ENCODE measurements at regions not wholly inside any gene's neighbourhood (a gene's known extent, or its start where the extent isn't known, plus 50 kb on each side); places are given as distances from the start of the nearest gene placed in this dataset.

DNA sequence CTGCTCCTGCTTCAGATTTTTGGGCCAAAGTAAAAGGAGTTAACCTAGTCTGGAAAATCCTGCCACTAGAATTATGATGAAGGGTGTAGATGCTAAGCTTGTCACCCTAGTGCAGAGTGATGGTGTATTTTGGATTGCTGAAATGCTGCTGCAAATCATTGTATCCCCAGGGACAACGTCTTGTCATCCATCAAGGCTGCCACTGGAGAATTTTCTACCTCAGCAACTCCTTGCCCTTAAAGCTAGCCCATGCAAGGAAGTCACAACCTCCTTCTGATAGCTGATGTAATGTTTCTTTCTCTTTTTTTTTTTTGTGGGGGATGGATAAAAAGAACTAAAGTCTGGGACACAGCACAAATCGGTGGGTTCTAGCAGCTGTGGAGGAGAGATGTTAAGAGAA lies 139.4 kb upstream of the FRMD6 start:
- DNase-seq (ENCODE audit: low read depth): no peak

DNA sequence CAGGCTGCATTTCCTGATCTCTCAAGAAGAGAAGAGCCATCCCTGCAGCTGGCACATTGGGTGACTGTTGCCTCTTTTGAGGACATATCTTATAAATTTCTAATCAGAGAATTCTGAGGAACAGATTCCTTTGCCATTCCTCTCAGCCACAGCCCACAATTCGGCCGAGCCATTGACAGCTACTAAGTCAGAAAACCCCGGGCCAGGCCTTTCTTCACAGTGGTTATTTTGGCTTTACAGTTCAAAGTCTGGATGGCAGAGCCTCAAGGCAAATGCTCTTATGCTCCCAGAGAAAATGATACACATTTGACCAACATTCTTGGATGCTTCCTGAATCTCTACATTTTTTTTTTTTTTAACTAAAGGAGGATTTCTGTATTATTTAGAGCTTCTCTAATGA lies 138.4 kb upstream of the FRMD6 start:
- no peak for DNase-seq (ENCODE audit: low read depth)

DNA sequence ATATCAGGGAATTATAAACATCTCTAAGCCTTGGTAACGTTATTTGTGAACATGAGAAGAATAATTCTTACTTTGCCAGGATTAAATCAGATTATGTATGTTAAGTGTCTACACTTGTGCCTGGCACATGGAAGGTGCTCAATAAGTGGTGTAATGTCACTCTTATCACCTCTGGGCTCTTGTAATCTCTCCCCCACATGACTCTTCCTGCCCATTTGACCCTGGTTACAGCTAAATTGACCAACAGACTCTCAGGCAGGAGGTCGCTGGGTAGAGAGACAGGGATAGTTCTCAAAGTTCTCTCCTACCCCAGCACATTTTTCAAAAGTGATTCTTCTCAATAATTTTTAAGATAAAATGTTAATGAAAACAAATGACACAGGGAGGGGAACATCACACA lies 137.8 kb upstream of the FRMD6 start:
- no peak for DNase-seq (ENCODE audit: low read depth)

DNA sequence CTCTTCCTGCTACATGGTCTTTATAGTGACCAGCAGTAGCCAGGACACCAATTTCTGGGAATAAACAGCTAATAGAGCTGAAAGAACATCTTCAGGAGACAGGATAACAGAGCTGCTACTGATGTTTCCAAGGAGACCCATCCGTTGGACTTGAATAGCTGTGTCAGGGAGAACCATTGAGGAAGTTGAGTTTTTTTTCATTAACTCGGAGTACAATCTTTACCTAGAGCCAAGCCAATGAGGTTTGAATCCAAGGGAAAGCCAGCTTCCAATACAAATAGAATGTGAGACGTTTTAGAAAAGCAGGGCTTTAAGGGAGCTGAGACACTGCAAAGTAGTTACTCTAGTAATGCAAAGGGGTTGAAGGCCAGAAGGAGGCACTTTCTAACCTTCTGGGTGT lies 136.1 kb upstream of the FRMD6 start:
- DNase-seq (ENCODE audit: low read depth): no peak

DNA sequence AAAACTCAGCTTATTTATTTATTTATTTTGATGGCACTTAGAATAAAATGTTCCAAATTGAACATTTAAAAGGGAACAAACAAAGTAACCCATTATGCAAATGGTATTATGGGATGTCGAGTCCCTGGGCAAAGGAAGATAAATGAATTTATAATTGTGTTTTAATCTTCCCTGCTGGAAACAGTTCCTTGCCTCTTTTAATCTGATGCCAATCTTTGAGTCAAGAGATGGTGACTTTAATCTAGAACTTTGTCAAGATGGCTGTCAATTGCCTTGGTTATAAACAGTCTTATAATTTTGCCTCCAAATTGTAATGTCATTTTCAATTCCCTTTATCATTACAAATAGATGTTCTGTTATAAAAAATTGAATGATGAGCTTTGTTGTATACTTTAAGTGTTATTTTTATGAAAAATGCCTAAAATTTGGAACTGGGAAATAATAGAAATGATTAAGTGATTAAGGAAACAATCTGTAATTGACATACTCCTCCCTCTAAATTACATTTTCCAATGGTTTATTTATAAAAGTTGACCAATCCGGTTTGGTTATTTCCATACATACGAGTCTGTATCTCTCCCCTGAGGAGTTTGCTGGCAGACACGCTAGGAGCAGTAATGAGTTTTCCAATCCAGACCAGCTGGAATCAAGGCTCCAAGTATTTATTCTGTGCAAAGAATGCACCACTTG lies 134.9 kb upstream of the FRMD6 start:
- DNase-seq (ENCODE audit: low read depth): no peak

DNA sequence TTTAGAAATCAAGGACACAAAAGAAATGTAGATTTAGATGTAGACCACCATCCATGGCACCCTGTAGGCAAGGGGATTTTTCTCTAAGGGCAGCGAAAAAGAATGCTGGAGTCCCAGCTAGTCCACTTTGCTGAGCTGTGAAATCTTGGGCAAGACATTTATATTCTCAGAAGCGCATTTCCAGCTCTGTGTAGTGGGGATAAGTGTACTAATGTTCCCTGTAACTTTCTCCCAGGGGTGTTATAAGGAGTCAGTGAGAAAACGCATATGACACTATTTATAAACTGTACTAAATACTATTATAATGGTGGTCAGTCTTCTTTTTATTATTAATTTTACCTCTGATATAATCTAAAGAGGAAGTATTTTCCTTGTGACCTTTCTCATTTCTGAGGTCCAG lies 133.4 kb upstream of the FRMD6 start:
- DNase-seq (ENCODE audit: low read depth): no peak

DNA sequence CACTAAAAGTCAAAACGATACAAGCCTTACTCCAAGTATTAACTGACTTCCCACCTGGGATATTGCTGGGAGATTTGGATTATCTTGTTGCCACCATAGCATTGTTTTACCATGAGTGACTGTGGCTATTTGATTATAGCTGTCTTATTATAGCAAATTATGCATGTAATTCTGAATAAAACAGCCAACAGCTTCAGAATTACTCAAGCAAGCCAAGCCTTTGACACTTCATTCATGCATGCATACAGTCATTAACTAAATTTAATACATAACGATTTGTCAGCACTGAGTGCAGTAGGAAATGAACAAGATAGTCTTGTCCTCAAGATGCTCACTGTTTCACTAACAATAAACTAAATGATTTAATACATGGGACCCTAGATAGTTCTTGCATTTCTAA lies 133.0 kb upstream of the FRMD6 start:
- no peak for DNase-seq (ENCODE audit: low read depth)

DNA sequence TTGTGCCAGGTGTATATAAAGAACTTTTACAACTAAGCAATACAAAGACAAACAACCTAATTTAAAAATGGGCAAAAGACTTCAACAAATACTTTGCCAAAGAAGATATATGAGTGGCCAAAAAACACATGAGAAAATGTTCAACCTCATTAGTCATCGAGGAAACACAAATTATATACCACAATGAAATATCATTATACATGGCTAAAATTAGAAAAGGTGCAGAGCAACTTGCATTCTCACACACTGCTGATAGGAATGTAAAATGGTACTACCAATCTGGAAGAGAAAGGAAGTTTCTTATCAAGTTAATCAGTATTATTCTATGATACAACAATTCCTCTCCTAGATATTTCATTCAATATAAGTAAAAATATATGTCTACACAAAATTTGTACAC lies 131.6 kb upstream of the FRMD6 start:
- DNase-seq (ENCODE audit: low read depth): no peak

DNA sequence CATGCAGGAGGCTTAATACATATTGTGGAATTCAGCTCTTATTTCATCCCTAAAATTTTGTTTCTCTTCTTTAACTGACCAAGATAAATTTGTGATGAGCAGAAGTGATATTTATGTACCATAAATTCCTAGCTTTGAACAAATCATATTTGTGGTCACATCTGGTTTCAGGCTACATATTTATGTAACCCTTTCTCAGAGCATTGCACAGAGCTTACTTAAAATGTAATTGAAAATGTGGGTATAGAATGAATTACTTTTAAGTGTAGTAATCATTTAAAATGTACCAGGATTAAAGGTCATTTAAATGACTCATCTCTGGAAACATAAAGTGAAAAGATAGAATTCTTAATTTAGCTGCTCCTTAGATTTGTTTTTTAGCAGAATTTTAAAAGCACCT lies 129.9 kb upstream of the FRMD6 start:
- DNase-seq (ENCODE audit: low read depth): no peak

DNA sequence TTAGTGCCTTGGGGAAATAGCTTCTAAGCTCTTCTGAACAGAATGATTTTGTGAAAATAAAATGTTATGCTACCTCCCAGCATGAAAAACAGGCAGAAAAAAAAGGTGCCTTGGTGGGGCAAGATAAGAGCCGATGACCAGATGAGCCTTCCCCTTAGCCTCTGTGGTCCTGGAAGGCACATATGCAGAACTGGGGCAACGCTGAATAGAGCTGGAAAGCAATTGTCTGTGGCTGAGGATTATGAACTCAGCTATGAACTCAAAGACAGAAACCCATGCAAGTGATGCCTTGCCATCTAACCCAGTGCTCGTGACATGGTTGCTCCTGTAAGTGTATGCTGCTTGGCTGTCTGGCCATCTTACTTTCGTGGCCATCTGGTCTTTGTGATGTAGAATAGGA lies 128.5 kb upstream of the FRMD6 start:
- no peak for DNase-seq (ENCODE audit: low read depth)

DNA sequence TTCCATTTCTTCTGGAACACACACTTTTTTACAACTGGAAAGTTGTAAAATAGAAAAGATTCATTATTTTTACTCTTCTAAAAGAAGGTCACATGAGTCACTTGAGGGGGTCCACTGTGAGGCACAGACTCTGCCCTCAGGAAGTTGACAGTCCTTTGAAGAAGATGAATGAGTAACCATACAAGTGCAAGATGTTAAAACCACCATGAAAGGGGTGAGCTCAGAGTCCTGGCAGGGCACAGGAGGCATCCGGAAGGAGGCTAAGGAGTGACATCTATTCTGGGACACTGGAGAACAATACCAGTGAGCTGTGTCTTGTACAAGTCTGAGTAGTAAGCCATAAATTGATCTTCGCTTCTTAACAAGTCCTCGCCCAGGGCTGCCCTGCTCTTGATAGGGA lies 126.0 kb upstream of the FRMD6 start:
- DNase-seq (ENCODE audit: low read depth): no peak

DNA sequence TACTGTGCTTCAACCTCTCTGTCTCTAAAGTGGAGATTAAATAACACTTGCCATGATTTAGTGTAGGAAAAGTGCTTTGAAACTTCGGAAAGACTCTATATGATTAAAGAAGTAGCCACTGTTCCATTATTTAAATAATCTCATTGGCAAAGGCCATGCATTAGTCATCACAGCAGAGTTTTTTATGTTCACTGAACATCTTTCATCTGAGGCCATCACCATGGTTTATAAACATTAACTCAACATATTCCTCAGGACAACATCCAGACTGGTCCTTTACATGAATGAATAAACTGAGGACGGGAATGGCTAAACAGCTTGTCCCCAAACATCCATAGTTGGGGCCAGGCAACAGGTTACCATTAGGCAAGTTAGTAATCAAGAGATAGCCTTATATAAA lies 124.6 kb upstream of the FRMD6 start:
- DNase-seq (ENCODE audit: low read depth): no peak

DNA sequence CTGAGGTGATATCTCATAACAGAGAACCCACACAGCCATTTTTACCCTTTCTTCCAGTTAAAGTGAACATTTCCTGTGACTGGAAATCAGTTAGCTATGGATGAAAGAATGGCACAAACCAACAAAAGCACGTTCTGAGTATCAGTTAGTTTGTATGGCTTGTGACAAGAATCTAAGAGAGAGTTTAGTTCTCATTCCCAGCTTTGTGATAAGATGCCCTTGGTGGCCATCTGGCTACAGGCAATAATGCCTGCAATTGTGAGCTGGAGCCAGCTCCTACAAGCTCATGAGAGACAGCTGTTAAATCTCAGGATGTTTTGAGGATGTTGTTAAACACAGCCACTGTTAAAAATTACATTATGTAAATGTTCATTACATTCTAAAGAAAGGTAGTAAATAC lies 122.0 kb upstream of the FRMD6 start:
- DNase-seq (ENCODE audit: low read depth): no peak

DNA sequence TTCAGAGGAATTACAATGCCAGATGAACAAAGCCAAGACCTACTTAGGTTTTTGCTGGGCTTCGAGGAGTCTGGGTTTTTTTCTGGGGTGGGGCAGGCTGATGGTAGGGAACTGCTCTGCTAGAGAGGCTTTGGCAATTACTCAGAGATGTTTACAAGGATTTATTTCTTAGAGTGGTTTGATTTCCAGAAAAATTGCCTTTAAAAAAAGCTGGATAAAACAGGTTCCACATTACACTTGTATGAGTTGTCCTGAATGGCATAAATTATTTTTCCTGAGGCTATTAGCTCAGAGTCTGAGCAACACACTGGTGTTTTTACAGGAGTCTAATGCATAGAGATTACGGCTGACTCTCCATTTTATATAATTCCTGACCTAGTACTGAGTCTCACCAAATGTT lies 118.5 kb upstream of the FRMD6 start:
- DNase-seq (ENCODE audit: low read depth): no peak

DNA sequence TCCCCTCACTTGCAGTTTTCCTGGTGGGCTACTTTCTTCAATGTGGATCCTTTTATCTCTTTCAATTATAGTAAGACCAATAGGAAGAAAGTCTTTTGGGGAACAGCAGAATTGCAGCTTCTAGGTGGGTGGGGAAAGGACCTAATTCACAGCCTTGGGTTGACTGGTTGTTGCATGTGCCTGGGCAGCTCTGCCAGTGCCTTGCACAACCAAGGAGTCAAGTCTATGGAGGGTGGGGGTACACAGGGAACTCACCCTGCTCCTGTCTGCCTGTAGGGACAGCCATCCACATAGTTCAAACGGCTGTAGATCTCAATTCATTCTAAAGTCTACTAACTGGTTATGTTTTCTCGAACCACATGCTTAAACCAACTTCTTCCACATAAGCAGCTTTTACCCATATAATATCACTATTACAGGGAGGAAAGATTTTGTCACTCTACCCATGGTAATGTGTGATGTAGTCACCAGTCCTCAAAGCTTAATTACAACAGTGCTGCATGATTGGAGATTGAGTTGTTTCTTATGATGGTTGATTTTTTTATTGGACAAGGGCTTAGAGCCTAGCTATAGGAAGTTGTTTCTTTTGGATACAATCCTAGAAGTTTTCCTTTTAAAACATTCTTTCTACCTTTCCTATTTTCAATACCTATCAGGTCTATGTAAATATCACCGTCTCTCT lies 117.7 kb upstream of the FRMD6 start:
- no peak for DNase-seq (ENCODE audit: low read depth)

DNA sequence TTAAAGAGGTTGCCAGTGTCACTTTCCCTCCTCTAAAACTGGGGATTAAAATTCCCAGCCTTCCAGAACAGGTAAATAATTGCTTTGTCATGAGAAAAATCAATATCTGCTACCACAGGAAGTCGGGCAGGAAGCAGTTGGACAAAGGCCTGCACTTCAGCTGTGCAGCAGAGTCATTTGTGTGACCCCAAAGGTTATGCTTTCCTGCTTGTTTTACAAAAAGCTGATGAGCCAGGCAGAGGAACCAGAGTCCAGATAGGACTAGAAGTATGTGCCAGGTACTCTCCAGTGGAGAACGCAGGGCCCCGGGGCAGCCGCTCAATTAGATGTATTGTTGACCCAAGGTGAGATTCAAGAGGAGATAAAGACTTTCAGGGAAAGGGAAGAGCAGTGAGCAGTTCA lies 117.1 kb upstream of the FRMD6 start:
- DNase-seq (ENCODE audit: low read depth): no peak

DNA sequence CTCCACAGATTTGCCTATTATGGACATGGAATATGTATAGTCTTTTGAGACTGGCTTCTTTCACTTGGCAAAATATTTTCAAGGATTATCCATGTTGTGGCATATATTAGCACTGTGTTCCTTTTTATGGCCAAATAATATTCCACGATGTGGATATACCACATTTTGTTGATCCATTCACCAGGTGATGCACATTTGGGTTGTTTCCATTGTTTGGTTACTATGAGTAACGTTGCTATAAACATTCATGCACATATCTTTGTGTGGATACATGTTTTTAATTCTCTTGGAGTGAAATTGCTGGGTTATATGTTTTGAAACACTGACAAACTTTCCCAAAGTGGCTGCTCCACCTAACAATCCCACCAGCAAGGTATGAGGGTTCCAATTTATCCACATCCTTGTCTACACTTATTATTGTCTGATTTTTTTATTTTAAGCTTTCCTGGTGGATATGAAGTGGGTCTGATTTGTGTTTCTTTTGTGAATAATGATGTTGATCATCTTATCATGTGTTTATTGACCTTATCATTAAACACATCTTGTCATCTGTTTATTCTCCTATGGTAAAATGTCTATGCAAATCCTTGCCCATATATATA lies 116.2 kb upstream of the FRMD6 start:
- DNase-seq (ENCODE audit: low read depth): no peak

DNA sequence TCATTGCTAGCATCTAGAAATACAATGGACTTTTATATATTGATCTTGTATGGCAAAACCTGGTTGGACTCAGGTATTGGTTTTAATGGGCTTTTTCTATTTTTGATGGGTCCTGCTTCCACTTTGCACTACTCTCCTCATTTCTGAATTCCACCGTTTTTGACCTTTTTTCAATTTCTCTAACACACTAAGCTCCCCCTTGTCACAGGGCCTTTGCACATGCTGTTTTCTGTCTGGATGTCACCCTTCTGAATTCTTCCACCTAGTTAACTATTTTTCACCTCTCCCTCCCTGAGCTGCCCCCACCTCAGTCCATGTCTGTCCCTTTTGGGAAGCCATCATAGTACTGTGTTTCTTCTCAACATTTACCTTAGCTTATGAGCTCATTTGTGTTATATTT lies 112.7 kb upstream of the FRMD6 start:
- DNase-seq (ENCODE audit: low read depth): no peak

DNA sequence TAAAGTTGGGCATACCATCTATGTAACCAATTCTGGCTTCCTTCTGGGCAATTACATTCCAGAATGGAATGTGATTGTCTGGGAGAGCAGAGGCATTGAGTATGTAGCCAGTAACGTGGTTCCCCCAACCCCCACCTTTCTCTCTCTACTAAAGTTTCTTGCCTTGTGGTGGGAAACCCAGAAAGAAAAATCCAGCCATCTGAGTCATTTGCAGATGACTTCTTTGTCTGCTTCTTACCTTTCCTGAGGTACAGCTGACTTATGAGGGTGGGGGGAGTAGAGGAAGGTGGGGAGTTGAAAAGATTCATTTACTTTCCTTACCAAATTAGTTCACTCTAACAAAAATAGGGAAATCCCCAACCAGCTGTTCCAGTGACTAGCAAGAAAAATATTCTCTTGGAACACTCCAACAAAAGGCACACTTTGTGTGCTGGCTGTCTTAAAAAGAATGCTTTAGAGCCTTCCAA lies 112.1 kb upstream of the FRMD6 start:
- no peak for DNase-seq (ENCODE audit: low read depth)

DNA sequence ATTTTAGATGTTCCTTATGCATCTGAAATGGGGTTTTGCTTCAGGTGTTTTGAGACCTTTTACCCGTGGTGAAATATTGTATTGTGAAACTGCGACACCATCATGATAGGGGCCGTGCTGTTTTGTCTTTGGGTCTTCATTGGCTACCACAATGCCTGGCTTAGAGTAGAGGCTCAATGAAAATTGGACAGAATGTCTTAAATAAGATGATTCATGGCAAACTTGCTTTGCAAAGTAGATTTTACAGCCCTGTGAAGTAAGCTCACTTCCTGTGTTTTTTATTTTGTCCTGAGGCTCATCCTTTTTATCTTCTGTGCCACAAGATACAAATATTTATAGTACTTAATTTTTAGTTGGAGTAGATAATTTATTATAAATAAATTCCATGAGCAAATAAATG lies 111.3 kb upstream of the FRMD6 start:
- DNase-seq (ENCODE audit: low read depth): no peak

DNA sequence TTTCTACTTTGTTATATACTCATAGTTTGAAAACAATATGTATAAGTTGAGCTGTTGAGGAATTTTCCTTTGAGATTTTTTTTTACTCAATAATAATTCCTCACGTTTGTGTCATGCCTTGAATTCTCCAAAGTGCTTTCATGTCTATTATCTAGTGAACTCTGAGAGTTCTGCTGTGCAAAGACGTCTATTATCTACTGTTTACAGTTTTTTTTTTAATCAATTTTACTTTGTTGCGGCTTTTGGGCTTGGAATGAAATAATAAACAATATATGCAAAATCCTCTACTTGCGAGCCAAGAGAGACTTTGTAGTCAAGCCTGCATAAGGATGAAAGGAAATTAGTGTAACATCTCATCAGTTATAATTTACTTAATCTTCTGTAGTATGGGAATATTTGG lies 107.2 kb upstream of the FRMD6 start:
- DNase-seq (ENCODE audit: low read depth): no peak

DNA sequence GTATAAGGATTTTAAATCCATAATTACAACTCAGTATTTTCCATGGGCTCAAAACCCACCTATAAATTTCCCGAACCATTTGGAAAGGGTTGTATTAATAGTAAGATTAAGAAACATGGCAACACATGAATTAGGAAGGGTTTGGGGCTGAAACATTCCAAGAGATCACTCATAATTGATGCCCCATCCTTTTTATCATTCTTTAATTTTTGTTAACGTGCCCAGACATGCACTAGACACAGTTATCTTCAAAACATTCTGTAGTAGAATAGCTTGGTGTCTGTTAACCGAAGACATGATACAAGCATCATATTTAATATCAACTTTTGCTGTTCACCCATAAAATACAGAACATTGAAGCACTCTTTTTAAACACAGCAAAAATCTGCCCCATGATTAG lies 106.8 kb upstream of the FRMD6 start:
- no peak for DNase-seq (ENCODE audit: low read depth)

DNA sequence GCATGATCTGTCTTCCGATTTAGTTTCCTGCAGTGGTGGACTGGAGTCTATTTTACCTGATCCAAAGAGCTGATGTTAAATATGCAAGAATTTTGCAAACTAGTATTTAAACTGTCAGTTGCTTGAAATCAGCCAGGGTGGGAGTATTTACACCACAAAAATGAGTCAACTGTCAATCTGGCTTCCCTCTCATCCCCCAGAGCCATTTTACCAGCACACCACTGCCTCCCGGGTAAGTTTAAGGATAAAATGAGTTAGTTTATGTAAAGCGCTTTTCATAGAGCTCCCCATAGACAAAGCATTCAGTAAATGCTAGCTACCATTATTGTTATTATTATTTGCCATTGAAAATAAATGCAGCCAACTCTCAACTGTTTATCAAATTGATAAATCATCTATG lies 106.3 kb upstream of the FRMD6 start:
- no peak for DNase-seq (ENCODE audit: low read depth)

DNA sequence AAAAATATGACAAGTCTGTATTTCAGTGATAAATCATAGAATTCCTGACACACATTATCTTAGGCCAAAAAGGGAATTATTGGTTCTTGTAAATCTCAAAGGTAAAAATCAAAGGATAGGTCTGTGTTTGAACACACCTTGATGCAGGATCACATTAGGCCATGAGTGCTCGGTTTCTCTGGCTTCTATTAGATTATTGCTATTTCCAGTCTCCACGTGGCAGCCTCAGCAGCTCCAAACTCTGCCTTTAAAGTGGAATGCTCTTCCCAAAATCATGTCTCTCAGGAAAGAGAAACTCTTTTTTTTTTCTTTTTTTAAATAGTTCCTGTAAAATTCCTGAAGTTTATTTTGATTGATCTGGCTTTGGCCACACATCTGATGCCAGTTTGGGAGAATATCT lies 105.6 kb upstream of the FRMD6 start:
- no peak for DNase-seq (ENCODE audit: low read depth)

Data from stimulated activated CD8-positive, alpha-beta memory T cell treated with anti-CD3 and anti-CD28 coated beads, Interleukin-4, amount 100 ng/mL, for 24 hours (primary cell).